H9 (cell line): ENCODE measurements at regions not wholly inside any gene's neighbourhood (a gene's known extent, or its start where the extent isn't known, plus 50 kb on each side); places are given as distances from the start of the nearest gene placed in this dataset.

ENCODE experiments used
- DNase-seq: peaks from one replicate; pipeline ENCODE4 v3.0.0-alpha.2; 2017
- H2AFZ ChIP-seq: one replicate; pipeline ENCODE4 v1.6.1; 2013; ENCODE audit warnings: mild to moderate bottlenecking, low read length, control low read depth, moderate library complexity
- H2AK5ac ChIP-seq: 2 replicates; pipeline ENCODE4 v1.6.1; 2013; ENCODE audit warnings: low read length, control low read depth, mixed read lengths; ENCODE audit not compliant: insufficient read length
- H2BK120ac ChIP-seq: one replicate; pipeline ENCODE4 v1.6.1; 2013; ENCODE audit warnings: low read depth, mild to moderate bottlenecking, low read length, control low read depth, inconsistent platforms; ENCODE audit not compliant: poor library complexity, severe bottlenecking
- H2BK12ac ChIP-seq: 2 replicates; pipeline ENCODE4 v1.6.1; 2013; ENCODE audit warnings: low read length, control low read depth, mixed read lengths, low read depth; ENCODE audit not compliant: insufficient read length
- H2BK15ac ChIP-seq: 2 replicates; pipeline ENCODE4 v1.6.1; 2013; ENCODE audit warnings: low read depth, low read length, control low read depth
- H2BK20ac ChIP-seq: one replicate; pipeline ENCODE4 v1.6.1; 2013; ENCODE audit warnings: low read depth, mild to moderate bottlenecking, low read length, control low read depth, inconsistent platforms; ENCODE audit not compliant: poor library complexity, severe bottlenecking
- H2BK5ac ChIP-seq: 2 replicates; pipeline ENCODE4 v1.6.1; 2013; ENCODE audit warnings: low read length, control low read depth, mixed read lengths; ENCODE audit not compliant: insufficient read length
- H3K14ac ChIP-seq: 2 replicates; pipeline ENCODE4 v1.6.1; 2013; ENCODE audit warnings: low read length, control low read depth; ENCODE audit not compliant: insufficient read depth
- H3K18ac ChIP-seq: 2 replicates; pipeline ENCODE4 v1.6.1; 2013; ENCODE audit warnings: low read depth, mild to moderate bottlenecking, mixed read lengths, low read length, control low read depth; ENCODE audit not compliant: insufficient read length
- H3K23ac ChIP-seq: 2 replicates; pipeline ENCODE4 v1.6.1; 2013; ENCODE audit warnings: low read length, control low read depth, mixed read lengths, low read depth; ENCODE audit not compliant: insufficient read length
- H3K23me2 ChIP-seq: 2 replicates; pipeline ENCODE4 v1.6.1; 2013; ENCODE audit warnings: low read depth, mild to moderate bottlenecking, mixed read lengths, low read length, control low read depth; ENCODE audit not compliant: insufficient read length, poor library complexity, severe bottlenecking
- H3K27ac ChIP-seq: 2 replicates; pipeline ENCODE4 v1.5.1; 2013; ENCODE audit warnings: low read length, control low read depth, mixed read lengths, low read depth; ENCODE audit not compliant: insufficient read length
- H3K27me3 ChIP-seq: 2 replicates; pipeline ENCODE4 v1.6.1; 2013; ENCODE audit warnings: low read length, control low read depth, inconsistent platforms; ENCODE audit not compliant: insufficient read depth
- H3K4ac ChIP-seq: 2 replicates; pipeline ENCODE4 v1.6.1; 2013; ENCODE audit warnings: low read depth, mild to moderate bottlenecking, control low read depth, inconsistent platforms, low read length, moderate library complexity
- H3K4me1 ChIP-seq: 2 replicates; pipeline ENCODE4 v1.6.1; 2013; ENCODE audit warnings: low read length, control low read depth, inconsistent platforms; ENCODE audit not compliant: insufficient read depth
- H3K4me2 ChIP-seq: 2 replicates; pipeline ENCODE4 v1.6.1; 2013; ENCODE audit warnings: low read length, control low read depth, mixed read lengths; ENCODE audit not compliant: insufficient read length, insufficient read depth
- H3K56ac ChIP-seq: 2 replicates; pipeline ENCODE4 v1.6.1; 2013; ENCODE audit warnings: low read depth, mild to moderate bottlenecking, mixed read lengths, low read length, control low read depth; ENCODE audit not compliant: insufficient read length
- H3K79me1 ChIP-seq: 2 replicates; pipeline ENCODE4 v1.6.1; 2013; ENCODE audit warnings: low read depth, mild to moderate bottlenecking, moderate library complexity, low read length, control low read depth, inconsistent platforms; ENCODE audit not compliant: insufficient read depth, poor library complexity, severe bottlenecking
- H3K79me2 ChIP-seq: 2 replicates; pipeline ENCODE4 v1.6.1; 2013; ENCODE audit warnings: low read length, control low read depth, inconsistent platforms; ENCODE audit not compliant: insufficient read depth
- H3K9ac ChIP-seq: 2 replicates; pipeline ENCODE4 v1.6.1; 2013; ENCODE audit warnings: low read length, control low read depth, mixed read lengths; ENCODE audit not compliant: insufficient read length; ENCODE audit errors: extremely low read depth
- H3K9me3 ChIP-seq: one replicate; pipeline ENCODE4 v1.6.1; 2013; ENCODE audit warnings: low read depth, low read length, inconsistent platforms; ENCODE audit not compliant: control insufficient read depth
- H3T11ph ChIP-seq: one replicate; pipeline ENCODE4 v1.6.1; 2013; ENCODE audit warnings: mild to moderate bottlenecking, low read length, control low read depth, inconsistent platforms
- H4K20me1 ChIP-seq: one replicate; pipeline ENCODE4 v1.6.1; 2013; ENCODE audit not compliant: control insufficient read depth, insufficient read length, insufficient read depth
- H4K5ac ChIP-seq: 2 replicates; pipeline ENCODE4 v1.6.1; 2013; ENCODE audit warnings: low read depth, mild to moderate bottlenecking, mixed read lengths, low read length, control low read depth; ENCODE audit not compliant: insufficient read length
- H4K8ac ChIP-seq: replicated peaks from 2 replicates; pipeline ENCODE4 v1.6.1; 2013; ENCODE audit warnings: low read length, control low read depth, mixed read lengths, low read depth; ENCODE audit not compliant: insufficient read length
- H4K91ac ChIP-seq: 2 replicates; pipeline ENCODE4 v1.6.1; 2013; ENCODE audit warnings: low read depth, mild to moderate bottlenecking, moderate library complexity, mixed read lengths, low read length, control low read depth; ENCODE audit not compliant: insufficient read length
- H3K27ac Mint-ChIP-seq, 3 experiments: 2 replicates in 2 of 3; 3 replicates in 1 of 3; pipeline ENCODE4 v1.8.0; 2020 to 2021; ENCODE audit warnings: mixed read lengths in 3 of 3, mild to moderate bottlenecking in 1 of 3, moderate library complexity in 1 of 3
- H3K27me3 Mint-ChIP-seq: 2 replicates; pipeline ENCODE4 v1.8.0; 2021; ENCODE audit warnings: low read depth, mild to moderate bottlenecking, moderate library complexity, mixed read lengths
- H3K36me3 Mint-ChIP-seq, 3 experiments: 2 replicates in 2 of 3; 3 replicates in 1 of 3; pipeline ENCODE4 v1.8.0; 2020 to 2021; ENCODE audit warnings: low read depth in 3 of 3, mixed read lengths in 3 of 3; ENCODE audit not compliant: insufficient read depth in 1 of 3
- H3K4me1 Mint-ChIP-seq, 2 experiments: 2 replicates each; pipeline ENCODE4 v1.8.0; 2020; ENCODE audit warnings: mixed read lengths in 2 of 2
- H3K4me3 Mint-ChIP-seq, 2 experiments: 2 replicates in 1 of 2; 3 replicates in 1 of 2; pipeline ENCODE4 v1.8.0; 2020 to 2021; ENCODE audit warnings: mild to moderate bottlenecking in 2 of 2, mixed read lengths in 2 of 2, moderate library complexity in 1 of 2
- H3K9me3 Mint-ChIP-seq, 2 experiments: 2 replicates in 1 of 2; 3 replicates in 1 of 2; pipeline ENCODE4 v1.8.0; 2020; ENCODE audit warnings: mild to moderate bottlenecking in 2 of 2, mixed read lengths in 2 of 2, moderate library complexity in 1 of 2
- WGBS: extraction: QIAGEN DNeasy Blood & Tissue Kit; methylation state at CpG from one replicate; pipeline ENCODE4 v1.1.7; 2013; ENCODE audit warnings: missing lambda C conversion rate, low lambda C conversion rate, mixed read lengths; ENCODE audit not compliant: insufficient read length; ENCODE audit errors: extremely low coverage; 5-methylcytosine and 5-hydroxymethylcytosine counted together
- TF ChIP-seq, protein P1 (sequence below): fragments of 200-600 bp; sonication (generic); conservative IDR thresholded peaks from 3 replicates; pipeline ENCODE4 v1.8.0; 2021; ENCODE audit warnings: antibody characterized with exemption, mild to moderate bottlenecking

DNA sequence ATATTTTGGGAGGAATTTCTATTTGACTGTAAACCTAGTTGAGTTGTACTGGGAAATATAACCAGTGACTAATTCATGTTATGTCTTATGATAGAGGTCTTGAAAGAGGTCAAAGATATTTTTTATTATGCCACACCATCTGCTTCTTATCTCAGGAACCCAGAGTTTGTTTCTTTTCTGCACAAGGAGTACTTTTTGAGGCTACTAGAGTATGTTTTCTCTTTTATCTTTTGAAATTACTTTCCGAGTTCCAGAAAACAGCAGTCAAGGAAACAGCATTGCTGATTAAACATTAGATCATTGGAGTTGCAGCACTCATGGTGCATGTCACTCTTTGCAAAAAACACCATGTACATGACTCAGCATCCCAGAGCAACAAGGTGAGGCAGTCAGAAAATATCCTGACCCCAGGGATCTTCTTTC lies 645.8 kb upstream of the NR2F2 start:
- H4K5ac ChIP-seq, result no peak overlapping the region

More for the DNA sequence above, 645.8 kb upstream of the NR2F2 start:
- Mint-ChIP-seq H3K36me3 (no peaks in the 10 kb centered on the region), H3K27me3 (no peaks in the 10 kb centered on the region), H3K4me3 (no peak overlapping the region), H3K4me1 (0 out of 4 replicates have a peak, but pooled peaks cover 0 to 3% of the 10 kb centered on the region in 2 experiments), H3K9me3 (no peaks in the 10 kb centered on the region), H3K27ac (no peak overlapping the region)
- TF ChIP-seq, protein P1, sequence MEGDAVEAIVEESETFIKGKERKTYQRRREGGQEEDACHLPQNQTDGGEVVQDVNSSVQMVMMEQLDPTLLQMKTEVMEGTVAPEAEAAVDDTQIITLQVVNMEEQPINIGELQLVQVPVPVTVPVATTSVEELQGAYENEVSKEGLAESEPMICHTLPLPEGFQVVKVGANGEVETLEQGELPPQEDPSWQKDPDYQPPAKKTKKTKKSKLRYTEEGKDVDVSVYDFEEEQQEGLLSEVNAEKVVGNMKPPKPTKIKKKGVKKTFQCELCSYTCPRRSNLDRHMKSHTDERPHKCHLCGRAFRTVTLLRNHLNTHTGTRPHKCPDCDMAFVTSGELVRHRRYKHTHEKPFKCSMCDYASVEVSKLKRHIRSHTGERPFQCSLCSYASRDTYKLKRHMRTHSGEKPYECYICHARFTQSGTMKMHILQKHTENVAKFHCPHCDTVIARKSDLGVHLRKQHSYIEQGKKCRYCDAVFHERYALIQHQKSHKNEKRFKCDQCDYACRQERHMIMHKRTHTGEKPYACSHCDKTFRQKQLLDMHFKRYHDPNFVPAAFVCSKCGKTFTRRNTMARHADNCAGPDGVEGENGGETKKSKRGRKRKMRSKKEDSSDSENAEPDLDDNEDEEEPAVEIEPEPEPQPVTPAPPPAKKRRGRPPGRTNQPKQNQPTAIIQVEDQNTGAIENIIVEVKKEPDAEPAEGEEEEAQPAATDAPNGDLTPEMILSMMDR, result no peak
- Histone ChIP-seq H3K18ac (no peak overlapping the region), H3K14ac (no peak overlapping the region), H3K23me2 (no peaks in the 10 kb centered on the region), H2BK5ac (no peak overlapping the region), H4K91ac (no peak overlapping the region), H3K56ac (no peak overlapping the region), H3K79me1 (no peaks in the 10 kb centered on the region), H2BK15ac (no peak overlapping the region), H3K9ac (no peak overlapping the region), H2BK20ac (no peak overlapping the region), H2AK5ac (no peak overlapping the region), H3K23ac (no peak overlapping the region), H3K79me2 (no peaks in the 10 kb centered on the region), H2AFZ (no peak overlapping the region), H3K27me3 (no peaks in the 10 kb centered on the region), H2BK120ac (no peak overlapping the region), H3K4ac (no peak overlapping the region), H3K4me2 (no peak overlapping the region), H3K9me3 (no peaks in the 10 kb centered on the region), H3K4me1 (no peaks in the 10 kb centered on the region), H4K20me1 (no peaks in the 10 kb centered on the region), H3T11ph (no peak overlapping the region), H2BK12ac (no peak overlapping the region), H4K8ac (no peak overlapping the region), H3K27ac (no peak overlapping the region)
- no peak for DNase-seq
- no CpG with 5 or more reads among the region's 1 CpG for WGBS
